Vagina (tissue), 2 donors: ENCODE measurements at regions not wholly inside any gene's neighbourhood (a gene's known extent, or its start where the extent isn't known, plus 50 kb on each side); places are given as distances from the start of the nearest gene placed in this dataset.

Source experiments
- POLR2A ChIP-seq, 2 donors: fragments of 450-650 bp; IDR thresholded peaks; one replicate each; pipeline ENCODE4 v1.6.1; 2017; ENCODE audit warnings: antibody characterized with exemption in 2 of 2, mild to moderate bottlenecking in 2 of 2, moderate library complexity in 2 of 2
- TF ChIP-seq, protein P1 (sequence below), 3 experiments: fragments of 450-650 bp in 2 of 3; fragments of 200-600 bp in 1 of 3; sonication (generic) in 1 of 3; IDR thresholded peaks; one replicate each; pipeline ENCODE4 v1.5.1; 2017 to 2019; ENCODE audit warnings: antibody characterized with exemption in 3 of 3, mild to moderate bottlenecking in 2 of 3, moderate library complexity in 2 of 3

DNA sequence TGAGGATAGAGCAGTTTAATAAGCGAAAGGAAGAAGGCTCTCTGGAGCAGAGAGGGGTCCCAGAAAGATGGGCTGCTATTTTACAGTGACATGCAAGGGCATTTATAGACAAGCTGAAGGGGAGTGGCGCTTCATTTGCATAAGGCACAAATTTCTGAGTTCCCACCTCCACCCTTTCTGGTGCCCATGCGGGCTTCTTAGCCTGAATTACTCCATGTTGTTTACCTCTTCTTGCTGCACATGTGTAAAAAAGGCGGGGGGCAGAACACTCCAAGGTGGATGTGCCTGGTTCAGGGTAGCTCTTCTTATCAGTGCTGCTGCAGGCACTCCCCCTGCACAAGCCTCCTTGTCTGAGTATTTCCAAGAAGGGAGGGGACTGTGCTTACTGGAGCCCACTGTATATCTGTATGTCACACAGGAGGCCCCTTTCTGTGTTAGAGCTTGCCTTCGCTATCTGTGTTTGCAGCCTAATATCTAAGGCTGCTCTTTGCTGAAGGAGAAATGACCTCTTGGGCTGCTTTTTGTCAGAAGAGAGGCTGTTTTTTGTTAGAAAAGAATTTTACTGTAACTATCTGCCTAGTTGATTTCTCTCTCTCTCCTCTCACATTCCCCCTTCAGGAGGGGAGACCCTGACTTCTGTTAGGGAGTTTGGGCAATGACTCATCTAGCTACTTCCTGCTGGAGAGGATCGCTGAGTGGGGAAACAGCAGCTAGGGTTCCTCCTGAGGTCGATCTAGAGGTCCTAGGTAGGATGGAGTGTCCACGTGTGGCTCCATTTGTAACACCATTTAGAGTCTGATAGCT lies 1057.0 kb upstream of the CNTN5 start:
- TF ChIP-seq, protein P1, sequence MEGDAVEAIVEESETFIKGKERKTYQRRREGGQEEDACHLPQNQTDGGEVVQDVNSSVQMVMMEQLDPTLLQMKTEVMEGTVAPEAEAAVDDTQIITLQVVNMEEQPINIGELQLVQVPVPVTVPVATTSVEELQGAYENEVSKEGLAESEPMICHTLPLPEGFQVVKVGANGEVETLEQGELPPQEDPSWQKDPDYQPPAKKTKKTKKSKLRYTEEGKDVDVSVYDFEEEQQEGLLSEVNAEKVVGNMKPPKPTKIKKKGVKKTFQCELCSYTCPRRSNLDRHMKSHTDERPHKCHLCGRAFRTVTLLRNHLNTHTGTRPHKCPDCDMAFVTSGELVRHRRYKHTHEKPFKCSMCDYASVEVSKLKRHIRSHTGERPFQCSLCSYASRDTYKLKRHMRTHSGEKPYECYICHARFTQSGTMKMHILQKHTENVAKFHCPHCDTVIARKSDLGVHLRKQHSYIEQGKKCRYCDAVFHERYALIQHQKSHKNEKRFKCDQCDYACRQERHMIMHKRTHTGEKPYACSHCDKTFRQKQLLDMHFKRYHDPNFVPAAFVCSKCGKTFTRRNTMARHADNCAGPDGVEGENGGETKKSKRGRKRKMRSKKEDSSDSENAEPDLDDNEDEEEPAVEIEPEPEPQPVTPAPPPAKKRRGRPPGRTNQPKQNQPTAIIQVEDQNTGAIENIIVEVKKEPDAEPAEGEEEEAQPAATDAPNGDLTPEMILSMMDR (IDR thresholded peaks at IDR 0.05), result no peak
- TF ChIP-seq POLR2A (IDR thresholded peaks at IDR 0.05), result no peak
